Kidney epithelial cell (primary cell): ENCODE measurements at regions not wholly inside any gene's neighbourhood (a gene's known extent, or its start where the extent isn't known, plus 50 kb on each side); places are given as distances from the start of the nearest gene placed in this dataset.

ENCODE experiments used
- DNase-seq: peaks from one replicate; pipeline ENCODE4 v3.0.0-alpha.2; 2010; ENCODE audit warnings: low read depth
- H3K27me3 ChIP-seq: 2 replicates; pipeline ENCODE4 v1.6.0; 2011; ENCODE audit warnings: low read length; ENCODE audit not compliant: control insufficient read depth, insufficient read depth
- H3K36me3 ChIP-seq: 2 replicates; pipeline ENCODE4 v1.5.1; 2011; ENCODE audit warnings: low read length; ENCODE audit not compliant: control insufficient read depth, insufficient read depth
- H3K4me3 ChIP-seq: 2 replicates; pipeline ENCODE4 v1.5.1; 2011; ENCODE audit warnings: low read depth, mild to moderate bottlenecking, control low read depth, low read length
- TF ChIP-seq, protein P1 (sequence below): IDR thresholded peaks from 2 replicates; pipeline ENCODE4 v1.5.1; 2011; ENCODE audit warnings: mild to moderate bottlenecking, moderate library complexity, low read length, control low read depth, inconsistent platforms; ENCODE audit not compliant: insufficient read depth, poor library complexity, severe bottlenecking

DNA sequence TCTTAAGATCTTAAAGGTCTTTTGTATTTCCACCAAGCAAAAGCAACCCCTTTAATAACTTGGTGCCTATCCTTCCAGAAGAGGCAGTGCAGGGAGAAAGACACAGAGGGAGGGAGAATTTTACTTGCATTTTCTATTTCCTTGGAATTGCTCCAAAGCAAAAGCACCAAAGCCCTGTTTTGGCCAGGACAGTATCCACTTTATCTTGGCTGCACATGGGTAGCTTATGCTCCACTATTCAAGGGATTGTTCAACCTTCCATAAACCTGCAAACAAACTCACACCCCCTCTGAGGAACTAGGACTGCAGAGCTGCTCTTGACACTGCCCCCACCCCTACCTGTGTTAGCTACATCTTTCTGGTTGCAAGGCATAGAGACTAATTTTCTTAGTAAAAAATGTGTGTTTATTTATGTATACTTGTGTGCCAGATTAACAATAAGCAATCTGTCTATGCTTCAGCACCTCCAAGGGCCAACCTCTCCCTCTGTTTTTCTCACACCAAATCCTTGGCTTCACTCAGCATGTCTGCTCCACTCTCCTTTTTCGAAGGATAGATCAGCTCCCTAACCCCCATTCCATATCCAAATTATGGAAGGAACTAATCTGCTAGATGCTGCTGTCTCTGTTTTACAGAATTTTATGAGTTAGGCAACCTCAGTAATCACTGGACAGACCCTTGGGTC lies 68.1 kb upstream of the KLF12 start:
- DNase-seq = no peak
- TF ChIP-seq, protein P1, sequence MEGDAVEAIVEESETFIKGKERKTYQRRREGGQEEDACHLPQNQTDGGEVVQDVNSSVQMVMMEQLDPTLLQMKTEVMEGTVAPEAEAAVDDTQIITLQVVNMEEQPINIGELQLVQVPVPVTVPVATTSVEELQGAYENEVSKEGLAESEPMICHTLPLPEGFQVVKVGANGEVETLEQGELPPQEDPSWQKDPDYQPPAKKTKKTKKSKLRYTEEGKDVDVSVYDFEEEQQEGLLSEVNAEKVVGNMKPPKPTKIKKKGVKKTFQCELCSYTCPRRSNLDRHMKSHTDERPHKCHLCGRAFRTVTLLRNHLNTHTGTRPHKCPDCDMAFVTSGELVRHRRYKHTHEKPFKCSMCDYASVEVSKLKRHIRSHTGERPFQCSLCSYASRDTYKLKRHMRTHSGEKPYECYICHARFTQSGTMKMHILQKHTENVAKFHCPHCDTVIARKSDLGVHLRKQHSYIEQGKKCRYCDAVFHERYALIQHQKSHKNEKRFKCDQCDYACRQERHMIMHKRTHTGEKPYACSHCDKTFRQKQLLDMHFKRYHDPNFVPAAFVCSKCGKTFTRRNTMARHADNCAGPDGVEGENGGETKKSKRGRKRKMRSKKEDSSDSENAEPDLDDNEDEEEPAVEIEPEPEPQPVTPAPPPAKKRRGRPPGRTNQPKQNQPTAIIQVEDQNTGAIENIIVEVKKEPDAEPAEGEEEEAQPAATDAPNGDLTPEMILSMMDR = no peak

DNA sequence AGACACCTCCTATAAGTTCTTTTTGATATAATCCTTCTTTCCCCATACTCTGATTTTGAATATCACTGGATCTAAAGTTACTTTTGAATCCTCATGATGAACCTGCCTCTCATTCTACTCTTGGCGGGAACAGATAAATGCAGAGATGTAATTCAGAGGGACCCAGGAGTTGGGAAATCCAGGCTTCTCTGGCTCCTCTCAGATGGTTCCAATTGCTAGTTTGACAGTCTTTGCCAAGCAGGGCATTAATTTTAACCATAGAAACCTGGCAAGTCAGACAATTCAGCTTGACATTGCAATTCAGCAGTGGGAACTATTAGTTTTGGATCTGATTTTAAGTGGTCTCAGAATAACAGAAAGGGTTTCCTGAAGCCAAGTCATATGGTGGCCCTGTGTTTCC lies 67.3 kb upstream of the KLF12 start:
- no peak for DNase-seq
- TF ChIP-seq, protein P1 = no peak
- Histone ChIP-seq H3K4me3 (no peak overlapping the region), H3K27me3 (no peaks in the 10 kb centered on the region), H3K36me3 (no peaks in the 10 kb centered on the region)

More for the DNA sequence above, 68.1 kb upstream of the KLF12 start:
- no peaks in the 10 kb centered on the region for H3K36me3 ChIP-seq
- H3K4me3 ChIP-seq = no peak overlapping the region
- H3K27me3 ChIP-seq = no peaks in the 10 kb centered on the region

DNA sequence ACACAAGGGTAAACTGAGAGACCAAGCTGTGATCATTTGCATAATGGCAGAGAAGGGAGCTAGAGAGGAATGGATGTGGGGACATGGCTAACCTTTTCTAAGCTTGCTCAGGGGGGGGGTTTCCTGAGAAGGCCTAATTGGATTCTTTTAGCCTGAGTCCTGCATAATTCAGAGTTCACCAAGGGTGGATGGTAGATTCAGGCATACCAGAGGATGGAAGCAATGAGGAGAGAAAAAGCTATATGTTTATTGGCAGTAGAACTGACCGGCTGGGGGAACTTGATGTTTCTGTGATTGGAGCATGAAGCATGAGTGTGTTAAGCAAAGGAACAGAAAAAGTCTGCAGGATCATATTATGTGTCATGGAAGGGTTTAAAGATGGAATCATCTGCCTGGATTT lies 65.9 kb upstream of the KLF12 start:
- no peaks in the 10 kb centered on the region for H3K27me3 ChIP-seq
- DNase-seq = peak; percentile 16
- H3K4me3 ChIP-seq = no peak overlapping the region
- no peaks in the 10 kb centered on the region for H3K36me3 ChIP-seq
- TF ChIP-seq, protein P1 = no peak

DNA sequence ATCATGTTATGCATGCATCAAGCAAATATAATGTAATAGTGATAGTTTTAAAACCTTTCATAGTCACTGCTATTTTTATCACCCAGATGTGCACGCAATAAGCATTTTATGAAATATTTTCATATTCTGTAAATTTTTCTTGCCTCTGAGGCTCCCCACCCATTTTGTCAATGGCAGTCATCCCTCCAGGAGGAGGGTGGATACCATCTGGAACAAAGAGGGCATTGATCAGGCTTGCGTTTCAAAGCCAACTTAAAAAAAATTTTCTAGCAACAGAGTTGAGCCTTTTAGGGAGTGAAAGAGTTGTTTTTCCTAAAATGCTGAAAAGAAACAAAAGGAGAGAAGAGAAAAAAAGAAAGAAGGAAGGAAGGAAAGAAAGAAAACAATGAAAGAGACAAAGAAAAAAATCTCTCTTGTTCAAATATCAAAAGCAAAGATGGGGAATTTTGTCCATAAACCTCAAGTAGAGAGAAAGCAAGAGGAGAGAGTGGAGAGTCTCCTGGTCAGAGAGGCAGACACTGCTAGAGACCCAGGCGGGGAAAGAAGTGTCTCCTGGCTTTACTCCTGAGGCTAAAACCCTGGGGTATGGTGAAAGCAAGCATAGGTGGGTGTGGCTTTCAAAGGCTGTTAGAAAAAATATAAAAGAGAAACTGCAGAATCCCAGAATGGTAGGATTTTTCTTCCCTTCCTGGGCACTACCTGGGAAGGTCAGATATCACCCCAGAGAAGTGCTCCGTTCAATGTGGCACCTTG lies 63.6 kb upstream of the KLF12 start:
- TF ChIP-seq, protein P1 = no peak
- H3K4me3 ChIP-seq = no peak overlapping the region
- no peaks in the 10 kb centered on the region for H3K36me3 ChIP-seq
- no peak for DNase-seq
- H3K27me3 ChIP-seq = no peaks in the 10 kb centered on the region

DNA sequence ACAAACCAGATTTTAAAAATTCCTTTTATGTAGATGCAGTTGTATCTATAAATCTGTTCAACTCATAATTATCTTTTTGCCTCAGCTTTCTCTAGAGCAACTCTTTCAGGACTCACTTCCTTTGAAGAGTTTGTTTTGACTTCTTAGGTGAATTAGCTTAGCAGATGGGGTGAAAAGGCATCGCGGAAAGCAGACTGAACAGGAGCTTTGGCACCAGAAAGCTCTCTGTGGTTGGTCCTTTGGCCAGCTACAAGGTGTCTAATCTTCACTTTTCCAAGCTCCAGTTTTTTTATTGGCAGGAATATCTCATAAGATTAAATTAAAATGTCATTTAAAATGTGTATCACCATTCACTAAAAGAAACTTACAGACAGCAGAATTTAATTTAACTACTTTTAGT lies 60.6 kb upstream of the KLF12 start:
- no peak overlapping the region for H3K4me3 ChIP-seq
- H3K36me3 ChIP-seq = no peaks in the 10 kb centered on the region
- no peaks in the 10 kb centered on the region for H3K27me3 ChIP-seq
- DNase-seq = no peak
- TF ChIP-seq, protein P1 = no peak
